Stomach (tissue), 4 donors: ENCODE measurements at regions not wholly inside any gene's neighbourhood (a gene's known extent, or its start where the extent isn't known, plus 50 kb on each side); places are given as distances from the start of the nearest gene placed in this dataset.

Source experiments
- EP300 ChIP-seq: sonication (generic); formaldehyde crosslinking; IDR thresholded peaks from one replicate; pipeline ENCODE4 v1.6.1; 2017; ENCODE audit warnings: antibody characterized with exemption
- POLR2A ChIP-seq, 4 donors: fragments of 450-650 bp; IDR thresholded peaks; one replicate each; pipeline ENCODE4 v1.6.1; 2016; ENCODE audit warnings: antibody characterized with exemption in 4 of 4, control low read depth in 2 of 4, mild to moderate bottlenecking in 1 of 4, moderate library complexity in 1 of 4
- POLR2AphosphoS5 ChIP-seq, 3 donors: sonication (generic); formaldehyde crosslinking; IDR thresholded peaks; one replicate each; pipeline ENCODE4 v1.6.1; 2016; ENCODE audit warnings: antibody characterized with exemption in 3 of 3
- TF ChIP-seq, protein P1 (sequence below), 7 experiments: fragments of 450-650 bp in 4 of 7; fragments of 200-600 bp in 3 of 7; sonication (generic) in 3 of 7; IDR thresholded peaks; one replicate each; pipeline ENCODE4 v1.5.1; 2016 to 2019; ENCODE audit warnings: antibody characterized with exemption in 7 of 7, control low read depth in 2 of 7, mild to moderate bottlenecking in 1 of 7

DNA sequence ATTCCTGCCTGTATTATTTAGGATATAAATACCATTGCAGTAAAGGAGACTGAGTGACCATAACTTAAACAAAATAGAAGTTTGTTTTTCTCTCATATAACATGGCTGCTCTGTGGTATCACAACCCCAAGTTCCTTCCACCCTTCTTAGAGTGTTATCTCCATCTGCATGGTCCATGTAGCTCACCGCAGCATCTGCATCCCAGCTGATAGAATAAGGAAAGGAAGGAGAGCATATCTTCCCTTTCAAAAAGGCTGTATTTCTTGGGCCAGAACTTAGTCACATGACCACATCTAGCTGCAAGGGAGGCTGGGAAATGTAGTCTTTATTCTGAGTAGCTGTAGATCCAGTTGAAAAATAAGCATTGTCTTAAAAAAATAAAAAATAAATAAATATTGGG, 184.8 kb upstream of the NUDT4 start:
- TF ChIP-seq, protein P1, sequence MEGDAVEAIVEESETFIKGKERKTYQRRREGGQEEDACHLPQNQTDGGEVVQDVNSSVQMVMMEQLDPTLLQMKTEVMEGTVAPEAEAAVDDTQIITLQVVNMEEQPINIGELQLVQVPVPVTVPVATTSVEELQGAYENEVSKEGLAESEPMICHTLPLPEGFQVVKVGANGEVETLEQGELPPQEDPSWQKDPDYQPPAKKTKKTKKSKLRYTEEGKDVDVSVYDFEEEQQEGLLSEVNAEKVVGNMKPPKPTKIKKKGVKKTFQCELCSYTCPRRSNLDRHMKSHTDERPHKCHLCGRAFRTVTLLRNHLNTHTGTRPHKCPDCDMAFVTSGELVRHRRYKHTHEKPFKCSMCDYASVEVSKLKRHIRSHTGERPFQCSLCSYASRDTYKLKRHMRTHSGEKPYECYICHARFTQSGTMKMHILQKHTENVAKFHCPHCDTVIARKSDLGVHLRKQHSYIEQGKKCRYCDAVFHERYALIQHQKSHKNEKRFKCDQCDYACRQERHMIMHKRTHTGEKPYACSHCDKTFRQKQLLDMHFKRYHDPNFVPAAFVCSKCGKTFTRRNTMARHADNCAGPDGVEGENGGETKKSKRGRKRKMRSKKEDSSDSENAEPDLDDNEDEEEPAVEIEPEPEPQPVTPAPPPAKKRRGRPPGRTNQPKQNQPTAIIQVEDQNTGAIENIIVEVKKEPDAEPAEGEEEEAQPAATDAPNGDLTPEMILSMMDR (IDR thresholded peaks at IDR 0.05) = no peak
- TF ChIP-seq POLR2A (IDR thresholded peaks at IDR 0.05) = no peak
- no peak for TF ChIP-seq POLR2AphosphoS5 (IDR thresholded peaks at IDR 0.05)
- TF ChIP-seq EP300 = no peak
